ENCODE measurements at regions not wholly inside any gene's neighbourhood (a gene's known extent, or its start where the extent isn't known, plus 50 kb on each side); places are given as distances from the start of the nearest gene placed in this dataset.
A peak's percentile ranks its signal among the peaks of the same experiment; 100 is the strongest.
"Not testable (repeated sequence)": the region's sequence is repeated elsewhere in the genome, so short reads cannot be mapped to it uniquely, and the experiment has no call there.

GRCh38 chr3:34056951-34057390 is 258.5 kb downstream of the PDCD6IP start:
- peak; percentile 7 to 15 for DNase-seq (ENCODE audit: low read depth in 2 of 2)

DNA sequence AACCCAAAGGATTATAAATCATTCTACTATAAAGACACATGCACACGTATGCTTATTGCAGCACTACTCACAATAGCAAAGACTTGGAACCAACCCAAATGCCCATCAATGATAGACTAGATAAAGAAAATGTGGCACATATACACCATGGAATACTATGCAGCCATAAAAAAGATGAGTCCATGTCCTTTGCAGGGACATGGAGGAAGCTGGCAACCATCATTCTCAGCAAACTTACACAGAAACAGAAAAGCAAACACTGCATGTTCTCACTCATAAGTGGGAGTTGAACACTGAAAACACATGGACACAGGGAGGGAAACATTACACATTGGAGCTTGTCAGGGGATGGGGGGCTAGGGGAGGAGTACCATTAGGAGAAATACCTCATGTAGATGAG is 262.6 kb downstream of the PDCD6IP start:
- DNase-seq (ENCODE audit: low read depth in 2 of 2) = not testable (repeated sequence)

- no peak for DNase-seq (ENCODE audit: low read depth in 2 of 2)
These were observed 267.5 kb downstream of the PDCD6IP start for GRCh38 chr3:34065901-34066300.

DNA sequence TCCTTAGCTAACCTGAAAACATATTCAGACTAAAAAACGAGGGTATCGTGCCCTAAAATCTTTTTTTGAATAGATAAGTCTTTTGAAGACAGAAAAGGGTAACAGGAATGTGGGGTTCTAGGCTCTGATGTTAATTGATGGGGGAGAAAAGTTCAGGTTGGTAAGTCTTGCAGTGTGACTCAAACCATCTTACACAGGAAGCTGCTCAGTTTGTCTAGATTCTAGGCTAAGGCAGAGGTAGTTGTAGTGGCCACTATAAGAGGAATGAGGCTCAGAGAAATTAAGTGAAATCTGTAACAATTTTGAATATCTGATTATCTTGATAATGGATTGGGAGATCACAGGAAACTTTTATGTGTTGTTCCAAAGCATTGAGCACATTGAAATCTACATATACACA is 267.9 kb downstream of the PDCD6IP start:
- no peak for DNase-seq (ENCODE audit: low read depth in 2 of 2)

- no peak for DNase-seq (ENCODE audit: low read depth in 2 of 2)
These were observed 268.6 kb downstream of the PDCD6IP start for GRCh38 chr3:34066999-34067398.

- no peak for DNase-seq (ENCODE audit: low read depth in 2 of 2)
These were observed 269.2 kb downstream of the PDCD6IP start for GRCh38 chr3:34067536-34068051.

- no peak for DNase-seq (ENCODE audit: low read depth in 2 of 2)
These were observed 270.1 kb downstream of the PDCD6IP start for GRCh38 chr3:34068505-34068904.

DNA sequence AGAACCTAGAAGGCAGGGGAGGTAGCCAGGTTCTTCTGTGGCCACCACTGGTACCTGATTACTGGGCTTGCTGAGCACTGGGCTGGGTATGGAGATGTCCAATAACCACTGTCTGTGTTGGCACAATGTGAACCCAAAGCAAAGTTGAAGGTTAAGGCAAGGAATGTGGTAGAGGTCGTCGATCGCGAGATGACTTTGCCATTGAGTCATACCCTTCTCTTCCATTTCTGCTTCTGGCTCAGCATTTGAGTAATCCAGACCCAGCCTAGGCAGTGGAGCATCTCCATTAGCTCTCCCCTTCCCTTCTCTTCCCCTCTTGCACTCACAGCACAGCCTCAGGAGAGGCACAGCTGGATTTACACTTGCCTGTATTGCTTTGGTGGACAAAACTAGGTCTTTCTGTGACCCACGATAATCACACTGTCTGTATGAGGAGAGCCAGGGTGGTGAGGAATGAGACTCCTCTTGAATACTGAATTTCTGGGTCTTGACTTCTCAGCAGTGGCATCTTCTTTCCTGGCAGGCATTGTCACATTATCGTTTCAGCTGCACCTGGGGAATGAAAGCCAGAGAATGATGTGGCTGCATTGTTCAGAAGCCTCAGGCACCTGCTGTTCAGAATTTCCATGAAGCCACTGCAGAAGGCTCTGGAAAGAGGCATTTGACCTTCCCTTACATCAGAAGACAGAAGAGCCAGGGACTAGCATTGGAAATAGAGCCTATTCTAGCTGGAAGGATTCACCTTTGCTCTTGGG is 272.6 kb downstream of the PDCD6IP start:
- no peak for DNase-seq (ENCODE audit: low read depth in 2 of 2)

GRCh38 chr3:34072297-34072696 is 273.9 kb downstream of the PDCD6IP start:
- no peak for DNase-seq (ENCODE audit: low read depth in 2 of 2)

- no peak for DNase-seq (ENCODE audit: low read depth in 2 of 2)
These were observed 274.7 kb downstream of the PDCD6IP start for GRCh38 chr3:34073111-34073510.

DNA sequence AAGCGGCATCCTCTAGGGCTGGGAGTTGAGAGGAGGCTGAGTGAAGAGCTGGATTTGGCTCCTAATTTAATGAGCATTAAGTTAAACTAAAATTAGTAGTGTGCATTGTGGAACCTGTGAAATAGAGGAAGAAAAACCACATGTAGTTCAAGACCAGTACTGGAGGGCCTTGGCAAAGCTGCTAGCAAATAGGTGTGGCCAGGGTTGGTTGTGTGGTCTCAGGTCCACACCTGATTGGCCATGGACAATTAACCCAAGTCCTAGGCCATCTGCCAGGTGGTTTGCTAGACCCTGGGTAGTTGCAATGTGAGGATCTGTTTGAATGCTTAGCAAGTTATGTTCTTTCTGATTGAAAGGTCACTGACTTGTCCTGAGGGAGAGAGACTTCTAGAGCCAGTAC is 275.5 kb downstream of the PDCD6IP start:
- DNase-seq (ENCODE audit: low read depth in 2 of 2) = no peak

GRCh38 chr3:34075975-34076374 is 277.5 kb downstream of the PDCD6IP start:
- no peak for DNase-seq (ENCODE audit: low read depth in 2 of 2)

- DNase-seq (ENCODE audit: low read depth in 2 of 2) = no peak
These were observed 279.2 kb downstream of the PDCD6IP start for GRCh38 chr3:34077417-34078195.

DNA sequence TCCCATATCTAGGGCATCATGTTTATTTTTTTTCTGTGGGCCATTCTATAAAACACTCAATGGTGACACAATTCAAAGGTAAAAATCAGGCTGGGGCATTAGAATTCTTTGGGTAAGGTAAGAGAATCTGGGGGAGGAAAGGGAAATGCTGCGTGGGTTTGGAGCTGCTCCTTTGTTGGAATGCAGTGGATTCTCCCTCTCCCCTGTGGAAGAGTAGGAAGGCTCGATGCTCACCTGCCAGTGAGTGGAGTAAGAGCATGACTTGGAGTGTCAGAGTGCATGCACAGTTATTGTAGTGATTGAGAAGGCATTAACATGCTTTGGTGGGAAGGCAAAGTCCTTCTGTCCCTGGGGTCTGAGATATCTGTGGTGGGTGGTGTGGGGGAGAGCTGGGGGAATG is 280.0 kb downstream of the PDCD6IP start:
- no peak for DNase-seq (ENCODE audit: low read depth in 2 of 2)

- DNase-seq (ENCODE audit: low read depth in 2 of 2) = not testable (repeated sequence)
These were observed 281.4 kb downstream of the PDCD6IP start for GRCh38 chr3:34079849-34080248.

- not testable (repeated sequence) for DNase-seq (ENCODE audit: low read depth in 2 of 2)
These were observed 291.9 kb downstream of the PDCD6IP start for GRCh38 chr3:34090379-34090778.

DNA sequence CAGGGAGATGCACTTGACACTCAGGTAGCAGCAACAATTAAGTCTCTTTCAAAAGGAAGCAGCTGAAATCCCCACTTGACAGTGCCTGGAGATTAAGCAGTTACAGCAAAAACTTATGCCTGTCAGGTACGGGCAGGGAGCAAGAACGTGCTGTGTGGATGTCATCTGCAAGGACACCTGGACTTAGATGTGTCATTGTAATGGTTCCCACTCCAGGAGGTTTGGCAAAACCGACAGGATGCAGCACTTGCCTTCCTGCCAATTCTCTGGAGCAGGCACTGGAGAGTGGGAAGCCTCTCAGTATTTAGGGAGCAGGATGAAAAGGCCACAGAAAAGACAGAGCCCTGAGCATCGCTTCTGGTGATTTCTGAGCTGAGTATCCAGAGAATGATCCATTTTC is 292.4 kb downstream of the PDCD6IP start:
- no peak for DNase-seq (ENCODE audit: low read depth in 2 of 2)

DNA sequence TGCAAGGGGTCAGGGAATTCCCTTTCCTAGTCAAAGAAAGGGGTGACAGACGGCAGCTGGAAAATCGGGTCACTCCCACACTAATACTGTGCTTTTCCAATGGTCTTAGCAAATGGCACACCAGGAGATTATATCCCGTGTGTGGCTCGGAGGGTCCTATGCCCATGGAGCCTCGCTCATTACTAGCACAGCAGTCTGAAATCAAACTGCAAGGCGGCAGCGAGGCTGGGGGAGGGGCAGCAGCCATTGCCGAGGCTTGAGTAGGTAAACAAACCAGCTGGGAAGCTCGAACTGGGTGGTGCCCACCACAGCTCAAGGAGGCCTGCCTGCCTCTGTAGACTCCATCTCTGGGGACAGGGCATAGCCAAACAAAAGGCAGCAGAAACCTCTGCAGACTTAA is 295.9 kb downstream of the PDCD6IP start:
- not testable (repeated sequence) for DNase-seq (ENCODE audit: low read depth in 2 of 2)

GRCh38 chr3:34102288-34102687 is 303.9 kb downstream of the PDCD6IP start:
- no peak for DNase-seq (ENCODE audit: low read depth in 2 of 2)

- no peak for DNase-seq (ENCODE audit: low read depth in 2 of 2)
These were observed 307.9 kb downstream of the PDCD6IP start for GRCh38 chr3:34106379-34106778.

- no peak for DNase-seq (ENCODE audit: low read depth in 2 of 2)
These were observed 308.4 kb downstream of the PDCD6IP start for GRCh38 chr3:34106879-34107278.

DNA sequence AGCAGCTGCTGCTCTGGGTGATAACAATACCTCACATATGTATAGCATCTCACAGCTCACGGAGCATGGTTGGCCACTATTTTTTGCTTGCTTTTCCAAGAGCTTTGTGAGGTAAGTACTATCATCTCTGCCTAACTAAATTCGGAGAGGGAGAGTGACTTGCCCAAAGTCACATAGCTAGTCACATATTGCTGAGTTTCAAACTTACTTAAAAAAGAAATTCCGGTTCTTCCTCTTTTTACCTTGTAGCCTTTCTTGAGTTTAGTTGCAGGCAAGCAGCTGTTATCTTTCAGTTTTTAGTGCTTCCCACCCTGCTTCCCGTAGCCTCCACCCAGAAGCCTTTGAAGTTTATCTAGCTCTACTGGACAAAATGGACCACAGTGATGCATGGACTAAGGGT is 309.2 kb downstream of the PDCD6IP start:
- DNase-seq (ENCODE audit: low read depth in 2 of 2) = no peak

DNA sequence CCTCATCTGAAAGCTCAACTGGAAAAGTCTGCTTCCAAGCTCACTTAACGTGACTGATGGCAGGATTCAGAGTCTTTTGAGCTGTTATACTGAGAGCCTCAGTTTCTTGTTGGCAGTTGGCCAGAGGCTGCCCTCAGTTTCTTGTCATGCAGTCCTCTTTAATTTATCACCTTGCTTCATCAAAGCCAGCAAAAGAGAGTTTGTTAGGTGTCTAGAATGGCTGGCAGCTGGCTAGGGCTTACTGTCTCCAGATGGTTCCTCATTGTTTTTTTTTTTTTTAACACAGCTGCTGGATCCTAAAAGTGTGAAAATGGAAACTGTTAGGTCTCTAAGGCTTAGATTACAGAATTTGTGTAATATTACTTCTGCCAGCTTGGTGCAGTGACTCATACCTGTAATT is 310.6 kb downstream of the PDCD6IP start:
- DNase-seq (ENCODE audit: low read depth in 2 of 2) = no peak

All from stimulated activated CD8-positive, alpha-beta memory T cell treated with anti-CD3 and anti-CD28 coated beads, Interleukin-15, amount 100 ng/mL, for 48 hours (primary cell).